Sigmoid colon (tissue), 6 donors: ENCODE measurements at regions not wholly inside any gene's neighbourhood (a gene's known extent, or its start where the extent isn't known, plus 50 kb on each side); places are given as distances from the start of the nearest gene placed in this dataset.
"Not testable (repeated sequence)": the region's sequence is repeated elsewhere in the genome, so short reads cannot be mapped to it uniquely, and the experiment has no call there.

Experiments
- DNase-seq: peaks from one replicate; pipeline ENCODE4 v3.0.0-alpha.2; 2019
- H3K27ac ChIP-seq, 4 donors: fragments of 200-600 bp; sonication (generic); one replicate each; pipeline ENCODE4 v1.5.1; 2016 to 2019; ENCODE audit warnings: mild to moderate bottlenecking in 1 of 4
- H3K27me3 ChIP-seq, 3 donors: fragments of 200-600 bp; sonication (generic); one replicate each; pipeline ENCODE4 v1.5.1; 2019; ENCODE audit warnings: mild to moderate bottlenecking in 1 of 3
- H3K36me3 ChIP-seq, 4 donors: fragments of 200-600 bp; sonication (generic); one replicate each; pipeline ENCODE4 v1.5.1; 2016 to 2019
- H3K4me1 ChIP-seq, 4 donors: fragments of 200-600 bp; sonication (generic); one replicate each; pipeline ENCODE4 v1.5.1; 2017 to 2019
- H3K4me3 ChIP-seq, 4 donors: fragments of 200-600 bp; sonication (generic); one replicate each; pipeline ENCODE4 v1.5.1; 2017 to 2019; ENCODE audit warnings: mild to moderate bottlenecking in 2 of 4, moderate library complexity in 1 of 4
- H3K9me3 ChIP-seq, 4 donors: fragments of 200-600 bp in 3 of 4; sonication (generic) in 3 of 4; one replicate each; pipeline versions ENCODE4 v1.5.1 to v1.6.1; 2013 to 2019
- EP300 ChIP-seq, 4 donors: sonication (generic); formaldehyde crosslinking; IDR thresholded peaks; one replicate each; pipeline ENCODE4 v1.6.1; 2017; ENCODE audit warnings: antibody characterized with exemption in 4 of 4
- POLR2A ChIP-seq, 2 donors: fragments of 450-650 bp; IDR thresholded peaks; one replicate each; pipeline ENCODE4 v1.6.1; 2016; ENCODE audit warnings: antibody characterized with exemption in 2 of 2, mild to moderate bottlenecking in 2 of 2, moderate library complexity in 2 of 2
- POLR2AphosphoS5 ChIP-seq, 4 donors: sonication (generic); formaldehyde crosslinking; IDR thresholded peaks; one replicate each; pipeline ENCODE4 v1.6.1; 2017; ENCODE audit warnings: antibody characterized with exemption in 4 of 4
- WGBS, 2 donors: extraction: QIAGEN DNeasy Blood & Tissue Kit; methylation state at CpG; one replicate each; pipeline ENCODE4 v1.1.7; 2013; 5-methylcytosine and 5-hydroxymethylcytosine counted together
- intact Hi-C: fragments of 100-400 bp; cut with DNase I; formaldehyde crosslinking; loops from one replicate; pipeline ENCODE4 v1.15.1; 2023
- TF ChIP-seq, protein P1 (sequence below), 4 experiments: fragments of 450-650 bp in 3 of 4; fragments of 200-600 bp in 1 of 4; IDR thresholded peaks; one replicate each; pipeline ENCODE4 v1.5.1; 2016 to 2019; ENCODE audit warnings: antibody characterized with exemption in 4 of 4, mild to moderate bottlenecking in 3 of 4, moderate library complexity in 2 of 4
- donor health status: healthy with polysubstance abuse.
- donor health status: healthy.

DNA sequence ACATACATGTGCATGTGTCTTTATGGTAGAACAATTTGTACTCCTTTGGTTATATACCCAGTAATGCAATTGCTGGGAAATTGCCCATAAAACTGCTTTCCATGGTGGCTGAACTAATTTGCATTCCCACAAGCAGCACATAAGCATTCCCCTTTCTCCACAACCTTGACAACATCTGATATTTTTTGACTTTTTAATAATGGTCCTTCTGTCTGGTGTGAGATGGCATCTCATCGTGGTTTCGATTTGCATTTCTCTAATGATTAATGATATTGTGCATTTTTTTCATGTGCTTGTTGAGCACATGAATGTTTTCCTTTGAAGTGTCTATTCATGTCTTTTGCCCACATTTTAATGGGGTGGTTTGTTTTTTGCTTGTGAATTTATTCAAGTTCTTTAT lies 166.0 kb downstream of the TMEM47 start:
- DNase-seq: no peak
- Histone ChIP-seq H3K27me3 (no peaks in the 10 kb centered on the region), H3K27ac (no peak overlapping the region), H3K4me3 (no peak overlapping the region), H3K4me1 (no peaks in the 10 kb centered on the region), H3K36me3 (no peaks in the 10 kb centered on the region), H3K9me3 (no peaks in the 10 kb centered on the region)
- 94 to 95% methylated on average over 2 of the region's 2 CpGs for WGBS, 2 donors
- intact Hi-C loops: no loop called here
- TF ChIP-seq POLR2A (IDR thresholded peaks at IDR 0.05) (no peak), EP300 (IDR thresholded peaks at IDR 0.05) (no peak), POLR2AphosphoS5 (IDR thresholded peaks at IDR 0.05) (no peak)
- TF ChIP-seq, protein P1, sequence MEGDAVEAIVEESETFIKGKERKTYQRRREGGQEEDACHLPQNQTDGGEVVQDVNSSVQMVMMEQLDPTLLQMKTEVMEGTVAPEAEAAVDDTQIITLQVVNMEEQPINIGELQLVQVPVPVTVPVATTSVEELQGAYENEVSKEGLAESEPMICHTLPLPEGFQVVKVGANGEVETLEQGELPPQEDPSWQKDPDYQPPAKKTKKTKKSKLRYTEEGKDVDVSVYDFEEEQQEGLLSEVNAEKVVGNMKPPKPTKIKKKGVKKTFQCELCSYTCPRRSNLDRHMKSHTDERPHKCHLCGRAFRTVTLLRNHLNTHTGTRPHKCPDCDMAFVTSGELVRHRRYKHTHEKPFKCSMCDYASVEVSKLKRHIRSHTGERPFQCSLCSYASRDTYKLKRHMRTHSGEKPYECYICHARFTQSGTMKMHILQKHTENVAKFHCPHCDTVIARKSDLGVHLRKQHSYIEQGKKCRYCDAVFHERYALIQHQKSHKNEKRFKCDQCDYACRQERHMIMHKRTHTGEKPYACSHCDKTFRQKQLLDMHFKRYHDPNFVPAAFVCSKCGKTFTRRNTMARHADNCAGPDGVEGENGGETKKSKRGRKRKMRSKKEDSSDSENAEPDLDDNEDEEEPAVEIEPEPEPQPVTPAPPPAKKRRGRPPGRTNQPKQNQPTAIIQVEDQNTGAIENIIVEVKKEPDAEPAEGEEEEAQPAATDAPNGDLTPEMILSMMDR (IDR thresholded peaks at IDR 0.05): no peak

DNA sequence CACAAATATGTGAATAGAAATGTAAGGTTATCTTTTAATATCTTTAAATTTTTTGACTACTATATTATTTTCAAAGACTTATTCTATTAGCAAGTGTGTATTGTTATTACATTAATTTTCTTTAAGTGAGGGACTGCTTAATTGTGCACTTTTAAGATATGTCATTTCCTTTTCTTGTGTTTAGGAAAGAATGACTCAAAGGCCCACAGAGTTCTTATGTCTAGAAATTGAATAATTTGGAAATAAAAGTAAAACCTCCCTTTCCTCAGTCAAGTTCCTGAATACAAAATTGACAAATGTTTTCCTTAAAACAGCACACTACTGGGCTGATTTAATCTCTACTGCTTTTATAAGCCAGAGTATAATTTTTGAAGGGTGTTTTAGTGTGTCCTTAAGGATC lies 169.7 kb downstream of the TMEM47 start:
- Histone ChIP-seq H3K4me1 (no peaks in the 10 kb centered on the region), H3K27me3 (no peaks in the 10 kb centered on the region), H3K9me3 (no peaks in the 10 kb centered on the region), H3K27ac (no peak overlapping the region), H3K4me3 (no peak overlapping the region), H3K36me3 (no peaks in the 10 kb centered on the region)
- DNase-seq: no peak
- TF ChIP-seq POLR2A (IDR thresholded peaks at IDR 0.05): no peak
- no peak for TF ChIP-seq POLR2AphosphoS5 (IDR thresholded peaks at IDR 0.05)
- TF ChIP-seq EP300 (IDR thresholded peaks at IDR 0.05): no peak
- intact Hi-C loops: no loop called here

DNA sequence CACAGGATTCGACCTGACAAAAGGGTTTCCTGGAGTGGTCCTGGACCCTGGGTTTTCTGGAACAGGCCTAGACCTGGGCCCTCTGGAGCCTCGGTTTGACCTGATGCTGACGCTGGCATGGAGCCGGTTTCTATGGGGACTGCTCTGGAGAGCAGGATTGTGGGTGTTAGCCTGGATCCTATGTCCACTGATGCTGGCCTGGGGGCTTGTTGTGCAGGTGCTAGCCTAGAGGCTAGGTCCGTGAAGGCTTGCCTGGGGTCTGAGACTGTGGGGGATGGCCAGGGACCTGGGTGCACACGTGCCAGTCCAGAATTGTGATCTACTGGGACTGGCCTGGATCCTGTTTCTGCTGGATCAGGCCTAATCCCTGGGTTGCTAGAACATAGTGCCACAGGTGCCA lies 173.1 kb downstream of the TMEM47 start:
- Histone ChIP-seq H3K36me3 (no peaks in the 10 kb centered on the region), H3K9me3 (no peaks in the 10 kb centered on the region), H3K4me3 (no peak overlapping the region), H3K4me1 (no peaks in the 10 kb centered on the region), H3K27ac (no peak overlapping the region), H3K27me3 (no peaks in the 10 kb centered on the region)
- TF ChIP-seq EP300 (IDR thresholded peaks at IDR 0.05) (no peak), POLR2AphosphoS5 (IDR thresholded peaks at IDR 0.05) (no peak), POLR2A (IDR thresholded peaks at IDR 0.05) (no peak)
- TF ChIP-seq, protein P1 (IDR thresholded peaks at IDR 0.05): no peak
- no peak for DNase-seq
- 74 to 86% methylated on average over 6 of the region's 6 CpGs for WGBS, 2 donors
- intact Hi-C loops: no loop called here

DNA sequence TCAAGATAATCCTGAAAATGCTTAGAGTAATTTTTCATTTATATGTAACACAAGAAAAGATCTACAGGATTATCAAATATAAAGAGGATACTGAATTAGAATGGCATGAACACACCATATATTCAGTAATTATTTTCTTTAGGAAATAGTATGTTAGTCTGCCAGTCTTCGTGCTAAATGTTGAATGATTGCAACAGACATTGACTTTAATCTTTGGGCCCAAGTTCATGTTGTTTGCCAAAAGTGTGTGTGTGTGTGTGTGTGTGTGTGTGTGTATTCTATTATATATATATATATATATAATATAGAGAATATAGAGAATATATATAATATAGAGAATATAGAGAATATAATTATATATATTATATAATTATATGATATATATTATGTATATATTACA lies 186.6 kb downstream of the TMEM47 start:
- H3K4me1 ChIP-seq: no peaks in the 10 kb centered on the region
- intact Hi-C loops: no loop called here
- TF ChIP-seq, protein P1 (IDR thresholded peaks at IDR 0.05): no peak
- TF ChIP-seq EP300 (IDR thresholded peaks at IDR 0.05) (no peak), POLR2A (IDR thresholded peaks at IDR 0.05) (no peak), POLR2AphosphoS5 (IDR thresholded peaks at IDR 0.05) (no peak)
- no peak overlapping the region for H3K4me3 ChIP-seq
- DNase-seq: no peak
- no peaks in the 10 kb centered on the region for H3K27me3 ChIP-seq
- H3K36me3 ChIP-seq: no peaks in the 10 kb centered on the region
- no peak overlapping the region for H3K27ac ChIP-seq
- no peaks in the 10 kb centered on the region for H3K9me3 ChIP-seq
- WGBS, 2 donors: 61 to 75% methylated on average over 1 of the region's 1 CpG

DNA sequence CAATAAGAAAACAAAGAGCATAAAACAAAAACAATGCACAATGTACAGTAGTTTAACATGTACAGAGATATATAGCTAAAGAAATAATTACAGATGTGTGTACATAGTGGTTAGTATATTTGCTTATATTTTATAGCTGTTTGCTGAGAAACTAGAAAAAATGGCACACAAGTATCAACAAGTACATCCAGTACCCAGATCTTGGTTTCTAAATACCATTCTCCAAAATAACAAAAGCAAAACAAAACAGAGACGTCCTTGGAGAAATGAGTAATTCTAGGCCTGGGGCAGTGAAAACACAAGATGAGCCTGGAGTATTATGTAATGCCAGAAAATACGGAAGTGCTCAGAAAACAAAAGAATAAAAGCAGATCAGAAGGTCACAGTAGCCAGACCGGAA lies 189.6 kb downstream of the TMEM47 start:
- intact Hi-C loops: no loop called here
- Histone ChIP-seq H3K27me3 (no peaks in the 10 kb centered on the region), H3K4me1 (no peaks in the 10 kb centered on the region), H3K36me3 (no peaks in the 10 kb centered on the region), H3K27ac (no peak overlapping the region), H3K4me3 (no peak overlapping the region), H3K9me3 (no peaks in the 10 kb centered on the region)
- DNase-seq: no peak
- TF ChIP-seq EP300 (IDR thresholded peaks at IDR 0.05) (no peak), POLR2AphosphoS5 (IDR thresholded peaks at IDR 0.05) (no peak)
- TF ChIP-seq, protein P1 (IDR thresholded peaks at IDR 0.05): no peak
- 53 to 56% methylated on average over 3 of the region's 3 CpGs for WGBS, 2 donors

DNA sequence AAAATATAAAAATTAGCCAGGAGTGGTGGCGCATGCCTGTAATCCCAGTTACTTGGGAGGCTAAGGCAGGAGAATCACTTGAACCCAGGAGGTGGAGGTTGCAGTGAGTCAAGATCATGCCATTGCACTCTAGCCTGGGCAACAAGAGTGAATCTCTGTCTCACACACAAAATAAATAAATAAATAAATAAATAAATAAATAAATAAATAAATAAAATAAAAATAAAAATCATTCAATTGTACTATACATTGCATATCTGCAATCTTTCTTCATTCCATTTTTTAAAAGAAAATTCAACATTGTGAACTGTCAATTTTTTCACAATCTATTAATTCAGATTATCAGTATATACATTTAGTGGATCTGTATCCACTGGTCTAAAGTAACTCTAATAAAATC lies 193.9 kb downstream of the TMEM47 start:
- 89 to 92% methylated on average over 1 of the region's 1 CpG for WGBS, 2 donors
- intact Hi-C loops, H3K9me3 ChIP-seq, DNase-seq, H3K27ac ChIP-seq, H3K4me3 ChIP-seq, H3K27me3 ChIP-seq, H3K36me3 ChIP-seq, H3K4me1 ChIP-seq: not testable (repeated sequence)

DNA sequence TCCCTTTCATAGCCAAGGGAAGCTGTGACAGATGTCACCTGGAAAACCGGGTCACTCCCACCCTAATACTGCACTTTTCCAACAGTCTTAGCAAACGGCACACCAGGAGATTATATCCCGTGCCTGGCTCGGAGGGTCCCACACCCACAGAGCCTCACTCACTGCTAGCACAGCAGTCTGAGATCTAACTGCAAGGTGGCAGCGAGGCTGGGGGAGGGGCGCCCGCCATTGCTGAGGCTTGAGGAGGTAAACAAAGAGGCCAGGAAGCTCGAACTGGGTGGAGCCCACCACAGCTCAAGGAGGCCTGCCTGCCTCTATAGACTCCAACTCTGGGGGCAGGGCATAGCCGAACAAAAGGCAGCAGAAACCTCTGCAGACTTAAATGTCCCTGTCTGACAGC lies 199.2 kb downstream of the TMEM47 start:
- H3K9me3 ChIP-seq, H3K4me1 ChIP-seq, intact Hi-C loops, H3K36me3 ChIP-seq, H3K27ac ChIP-seq, H3K27me3 ChIP-seq, H3K4me3 ChIP-seq, DNase-seq: not testable (repeated sequence)
- 83 to 87% methylated on average over 9 of the region's 9 CpGs for WGBS, 2 donors
